HG03196 (cell line): ENCODE measurements at regions not wholly inside any gene's neighbourhood (a gene's known extent, or its start where the extent isn't known, plus 50 kb on each side); places are given as distances from the start of the nearest gene placed in this dataset.

Source experiments
- ATAC-seq: cut with Tn5 transposase; IDR thresholded peaks from one replicate; pipeline ENCODE4 v1.9.1; 2021; ENCODE audit not compliant: unreplicated experiment

- peak; percentile 99 for ATAC-seq
Observed at GRCh38 chr16:79770244-79771064, 169.9 kb upstream of the MAF start.

GRCh38 chr16:79769928-79770243 lies 169.3 kb upstream of the MAF start:
- no peak for ATAC-seq

DNA sequence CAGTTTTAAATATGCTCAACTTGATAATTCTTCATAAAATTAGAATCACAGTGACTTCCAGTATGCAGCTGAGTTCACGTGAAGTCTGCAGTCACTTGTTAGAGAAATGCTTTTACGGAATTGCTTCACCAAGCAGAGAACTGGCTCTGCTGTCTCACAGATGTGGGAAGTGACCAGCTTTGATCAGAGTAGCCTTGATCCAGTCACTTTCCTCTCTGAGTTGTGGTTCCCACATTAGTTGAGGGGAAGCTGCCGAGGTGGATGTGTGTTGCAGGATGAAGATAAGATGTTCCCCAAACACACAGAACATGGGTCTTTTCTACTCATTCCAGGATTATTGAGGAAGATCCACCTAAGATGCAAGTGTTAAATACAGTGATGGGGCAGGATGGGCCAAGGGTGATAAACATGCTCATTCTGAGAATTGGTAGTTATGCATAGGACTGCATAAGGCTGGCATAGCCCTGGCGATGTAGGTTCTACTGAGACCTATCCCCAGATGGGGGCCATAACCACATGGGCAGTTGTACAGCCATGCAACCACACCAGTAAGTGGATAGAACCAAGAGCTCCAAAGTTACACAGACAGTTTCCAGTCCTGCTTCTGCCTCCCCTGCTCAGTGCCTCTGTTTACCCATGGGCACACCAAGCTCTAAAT lies 168.9 kb upstream of the MAF start:
- ATAC-seq: no peak

GRCh38 chr16:79768276-79768970 lies 167.9 kb upstream of the MAF start:
- no peak for ATAC-seq

DNA sequence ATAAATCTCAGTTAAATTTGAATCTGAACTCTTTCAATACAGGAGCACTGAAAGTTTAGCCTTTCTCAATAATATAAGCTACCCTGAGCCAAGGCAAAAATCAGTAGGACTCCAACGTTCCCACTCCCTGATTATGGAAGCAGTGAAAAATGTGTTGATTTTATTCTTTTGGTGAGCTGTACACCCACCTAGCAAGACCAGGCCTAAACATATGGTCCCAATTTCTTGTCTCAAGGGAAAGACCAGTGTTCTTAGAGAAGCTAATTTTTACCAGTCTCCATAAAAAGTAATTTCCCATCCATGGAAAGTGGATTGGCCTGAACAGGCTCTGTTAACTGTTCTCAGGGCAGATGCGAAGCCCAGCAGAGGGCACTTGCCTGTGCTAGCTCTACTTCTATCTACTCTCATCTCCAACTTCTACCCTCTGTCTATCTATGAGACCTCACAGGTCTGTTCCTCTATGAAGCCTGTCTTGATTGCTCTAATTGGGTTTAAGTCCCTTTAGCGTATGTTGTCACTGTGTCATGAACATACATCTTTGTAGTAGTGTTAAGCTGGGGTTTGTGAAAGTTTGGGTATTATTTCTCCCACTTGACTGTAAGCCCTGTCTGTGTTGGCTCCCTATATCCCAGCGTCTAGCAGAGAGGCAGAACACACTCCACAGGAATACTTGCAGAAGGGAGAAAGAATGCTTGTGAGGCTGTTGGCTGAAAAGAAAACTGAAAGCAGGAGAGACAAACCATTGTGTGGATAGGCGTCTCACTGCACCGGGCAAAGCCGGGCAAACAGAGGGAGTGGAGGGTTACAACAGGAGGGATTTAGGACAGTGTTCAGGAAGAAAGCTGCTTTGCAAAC lies 167.1 kb upstream of the MAF start:
- no peak for ATAC-seq

- no peak for ATAC-seq
Observed at GRCh38 chr16:79765901-79766394, 165.4 kb upstream of the MAF start.

GRCh38 chr16:79765431-79765830 lies 164.9 kb upstream of the MAF start:
- no peak for ATAC-seq

DNA sequence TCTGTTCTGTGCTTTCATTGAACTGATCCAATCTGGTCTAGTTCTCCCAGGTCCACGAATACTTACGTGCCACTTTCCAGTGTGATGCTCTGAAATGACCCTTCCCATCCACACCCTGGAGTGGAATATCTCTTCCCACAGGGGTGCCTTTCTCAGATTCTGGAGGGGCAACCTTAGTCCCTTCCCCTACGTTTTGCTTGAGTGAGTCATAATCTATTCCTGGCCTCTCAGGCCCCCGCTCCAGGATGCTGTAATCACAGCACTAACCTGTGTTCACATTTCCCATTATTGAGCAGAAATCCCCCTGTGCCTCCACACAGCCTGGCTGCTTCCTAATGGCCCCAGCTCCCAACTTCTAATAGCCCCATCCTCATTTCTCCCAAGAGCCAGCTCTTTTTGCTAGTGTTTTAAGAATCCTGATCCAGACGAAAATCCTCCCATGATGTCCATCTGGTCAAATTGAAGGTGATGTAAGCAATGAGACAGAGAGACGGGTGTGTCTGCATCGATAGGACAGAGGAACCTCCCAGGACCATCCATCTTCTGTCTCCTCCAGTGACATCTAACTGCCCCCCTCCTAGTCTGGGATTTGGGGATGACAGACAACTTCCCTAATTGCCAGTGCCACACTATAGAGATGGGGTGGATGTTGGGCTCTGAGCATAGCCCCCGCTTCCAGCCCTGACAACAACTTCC lies 164.0 kb upstream of the MAF start:
- ATAC-seq: no peak

GRCh38 chr16:79762217-79762616 lies 161.7 kb upstream of the MAF start:
- ATAC-seq: no peak

DNA sequence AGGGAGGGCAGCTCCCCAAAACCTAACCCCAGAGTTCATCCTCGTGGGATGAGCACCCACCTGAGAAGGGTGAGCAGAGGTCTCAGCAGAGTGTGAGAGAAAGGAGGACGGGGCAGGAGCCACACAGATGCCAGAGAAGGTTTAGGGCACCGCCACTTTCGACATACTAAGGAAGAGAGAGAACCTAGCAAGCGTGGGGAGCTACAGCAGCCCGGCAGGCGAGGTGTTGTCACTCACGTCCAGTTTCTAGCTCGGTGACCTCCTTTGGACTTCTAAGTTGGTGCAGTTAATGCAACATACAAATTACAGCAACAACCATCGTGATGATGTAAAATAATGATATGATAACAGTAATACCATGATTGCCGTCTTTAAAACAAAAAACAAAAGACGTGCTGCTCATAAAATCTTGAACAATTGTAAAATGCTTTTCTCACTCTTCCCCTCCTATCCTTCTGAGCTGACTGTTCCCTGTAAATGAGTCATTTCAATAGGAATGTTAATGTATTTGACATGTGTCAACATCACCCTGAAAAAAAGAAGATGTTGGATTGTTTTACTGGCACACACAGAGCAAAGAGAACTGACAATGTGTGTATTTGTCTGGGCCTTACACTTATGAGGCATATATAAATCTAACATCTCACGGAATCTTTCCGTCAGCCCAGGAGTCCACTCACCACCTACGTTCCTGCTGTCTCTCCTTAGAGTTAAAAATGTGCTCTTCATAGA lies 158.2 kb upstream of the MAF start:
- no peak for ATAC-seq

DNA sequence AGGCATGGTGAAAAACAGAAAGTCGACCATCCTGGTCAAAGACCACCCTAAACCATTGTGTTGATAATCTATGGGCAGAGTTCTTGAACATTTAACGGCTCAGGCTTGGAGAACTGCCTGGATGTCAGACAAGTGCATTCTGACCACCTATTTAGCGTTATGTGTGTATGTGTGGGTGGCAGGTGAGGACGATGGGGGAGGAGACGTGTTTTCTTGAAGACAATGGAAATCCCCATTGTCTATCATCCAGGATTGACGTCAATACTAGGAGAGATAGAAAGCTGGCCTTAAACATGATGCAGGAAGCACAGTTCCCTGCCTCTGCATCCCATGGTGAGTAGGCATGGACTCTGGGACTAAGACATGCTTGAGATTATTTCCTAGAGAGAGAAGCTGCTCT lies 157.4 kb upstream of the MAF start:
- no peak for ATAC-seq

DNA sequence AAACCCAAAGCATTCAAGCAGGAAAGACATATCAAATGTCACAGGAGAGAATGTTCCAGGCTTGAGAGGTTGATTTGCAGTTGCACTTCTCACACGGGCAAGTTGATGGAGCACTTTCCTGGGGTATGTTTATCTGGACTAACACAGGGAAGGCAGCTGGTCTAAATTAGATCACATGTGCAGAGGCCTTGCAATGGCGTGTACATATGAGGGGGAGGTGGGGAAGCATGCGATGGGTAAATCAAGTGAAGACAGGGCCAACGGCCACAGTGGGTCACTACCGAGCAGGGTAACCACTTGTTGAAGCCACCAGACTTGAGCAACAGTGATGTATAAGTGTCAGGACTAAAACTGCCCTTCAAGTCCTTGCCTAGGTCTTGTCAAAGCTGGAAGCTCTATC lies 156.6 kb upstream of the MAF start:
- ATAC-seq: no peak

GRCh38 chr16:79756571-79756970 lies 156.0 kb upstream of the MAF start:
- no peak for ATAC-seq

- no peak for ATAC-seq
Observed at GRCh38 chr16:79754501-79754900, 154.0 kb upstream of the MAF start.

DNA sequence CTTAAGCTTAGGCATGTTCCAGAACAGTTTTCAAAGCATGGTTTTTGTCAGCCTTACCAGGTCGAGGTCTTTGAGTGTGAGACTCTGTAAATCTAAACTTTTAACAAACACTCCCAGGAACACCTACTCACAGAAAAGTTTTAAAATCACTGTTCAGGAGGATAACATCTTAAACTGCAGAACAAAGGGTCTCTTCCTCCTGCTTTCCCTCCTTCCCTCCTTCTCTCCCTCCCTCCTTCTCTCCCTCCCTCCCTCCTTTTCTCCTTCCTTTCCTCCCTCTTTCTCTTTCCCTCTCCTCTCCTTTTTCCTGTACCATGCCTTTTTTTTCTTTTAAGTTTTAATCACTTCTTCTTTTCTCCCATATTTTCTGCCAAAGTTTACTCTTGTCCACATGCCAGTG lies 153.5 kb upstream of the MAF start:
- no peak for ATAC-seq

GRCh38 chr16:79753286-79753685 lies 152.7 kb upstream of the MAF start:
- no peak for ATAC-seq

GRCh38 chr16:79752396-79752795 lies 151.9 kb upstream of the MAF start:
- ATAC-seq: no peak

GRCh38 chr16:79751471-79752184 lies 151.1 kb upstream of the MAF start:
- no peak for ATAC-seq

GRCh38 chr16:79750311-79750710 lies 149.8 kb upstream of the MAF start:
- ATAC-seq: no peak
